Ascending aorta (tissue), 2 donors: ENCODE measurements at regions not wholly inside any gene's neighbourhood (a gene's known extent, or its start where the extent isn't known, plus 50 kb on each side); places are given as distances from the start of the nearest gene placed in this dataset.
A peak's percentile ranks its signal among the peaks of the same experiment; 100 is the strongest.

Experiments
- DNase-seq, 2 donors: peaks; one replicate each; pipeline ENCODE4 v3.0.0-alpha.2; 2019; ENCODE audit warnings: low spot score in 2 of 2
- H3K27ac ChIP-seq, 2 donors: fragments of 200-600 bp; sonication (generic); one replicate each; pipeline ENCODE4 v1.5.1; 2016 to 2017; ENCODE audit warnings: mild to moderate bottlenecking in 1 of 2
- H3K27me3 ChIP-seq: fragments of 200-600 bp; sonication (generic); one replicate; pipeline ENCODE4 v1.5.1; 2017
- H3K36me3 ChIP-seq, 2 donors: fragments of 200-600 bp; sonication (generic); one replicate each; pipeline ENCODE4 v1.5.1; 2016
- H3K4me1 ChIP-seq, 2 donors: fragments of 200-600 bp; sonication (generic); one replicate each; pipeline ENCODE4 v1.5.1; 2016 to 2017; ENCODE audit warnings: mild to moderate bottlenecking in 1 of 2
- H3K4me3 ChIP-seq, 2 donors: fragments of 200-600 bp; sonication (generic); one replicate each; pipeline ENCODE4 v1.5.1; 2016 to 2017; ENCODE audit warnings: mild to moderate bottlenecking in 1 of 2
- H3K9me3 ChIP-seq, 2 donors: fragments of 200-600 bp; sonication (generic); one replicate each; pipeline ENCODE4 v1.5.1; 2016
- CTCF ChIP-seq, 3 experiments: fragments of 200-600 bp in 2 of 3; fragments of 450-650 bp in 1 of 3; sonication (generic) in 2 of 3; IDR thresholded peaks; one replicate each; pipeline ENCODE4 v1.5.1; 2016 to 2019; ENCODE audit warnings: antibody characterized with exemption in 3 of 3, mild to moderate bottlenecking in 1 of 3, moderate library complexity in 1 of 3
- intact Hi-C: fragments of 100-400 bp; cut with DNase I; formaldehyde crosslinking; loops from one replicate; pipeline ENCODE4 v1.15.1; 2023

GRCh38 chr10:43962346-43963191 is 313.9 kb upstream of the ZNF32 start:
- Histone ChIP-seq H3K27me3 (no peaks in the 10 kb centered on the region), H3K36me3 (no peaks in the 10 kb centered on the region), H3K27ac (peak overlapping the region; percentile 27 to 75), H3K4me3 (no peak overlapping the region), H3K9me3 (no peaks in the 10 kb centered on the region), H3K4me1 (peaks cover 6 to 50% of the 10 kb centered on the region in 2 donors)
- DNase-seq = peak in 1 of 2 donors; percentile 58
- intact Hi-C loops = loop anchor here (5.0 to 10.0 kb wide), 2 partner anchors 55 to 98 kb away; no protein-coding TSS in a partner anchor
- TF ChIP-seq CTCF (IDR thresholded peaks at IDR 0.05) = no peak

GRCh38 chr10:43961523-43962345 is 313.1 kb upstream of the ZNF32 start:
- intact Hi-C loops = loop anchor here (5.0 to 10.0 kb wide), 2 partner anchors 56 to 97 kb away; no protein-coding TSS in a partner anchor
- DNase-seq = peak in 1 of 2 donors; percentile 65
- no peak for TF ChIP-seq CTCF (IDR thresholded peaks at IDR 0.05)
- no peaks in the 10 kb centered on the region for H3K9me3 ChIP-seq
- peak overlapping the region; percentile 29 to 75 for H3K27ac ChIP-seq
- H3K27me3 ChIP-seq = no peaks in the 10 kb centered on the region
- H3K4me1 ChIP-seq = peaks cover 6 to 50% of the 10 kb centered on the region in 2 donors
- no peaks in the 10 kb centered on the region for H3K36me3 ChIP-seq
- H3K4me3 ChIP-seq = no peak overlapping the region

- peak in 1 of 2 donors; percentile 61 for DNase-seq
- intact Hi-C loops = loop anchor here (5.0 to 10.0 kb wide), 2 partner anchors 56 to 96 kb away; no protein-coding TSS in a partner anchor
- H3K27me3 ChIP-seq = no peaks in the 10 kb centered on the region
- peaks cover 6 to 44% of the 10 kb centered on the region in 2 donors for H3K4me1 ChIP-seq
- no peak overlapping the region for H3K4me3 ChIP-seq
- H3K36me3 ChIP-seq = no peaks in the 10 kb centered on the region
- TF ChIP-seq CTCF (IDR thresholded peaks at IDR 0.05) = no peak
- no peaks in the 10 kb centered on the region for H3K9me3 ChIP-seq
- peak overlapping the region; percentile 29 to 75 for H3K27ac ChIP-seq
Observed at GRCh38 chr10:43960981-43961380, 312.3 kb upstream of the ZNF32 start.

- no peak for TF ChIP-seq CTCF (IDR thresholded peaks at IDR 0.05)
- peak in 1 of 2 donors; percentile 45 for DNase-seq
- peak overlapping the region; percentile 29 to 75 for H3K27ac ChIP-seq
- H3K9me3 ChIP-seq = no peaks in the 10 kb centered on the region
- H3K36me3 ChIP-seq = no peaks in the 10 kb centered on the region
- no peaks in the 10 kb centered on the region for H3K27me3 ChIP-seq
- H3K4me1 ChIP-seq = peaks cover 6 to 40% of the 10 kb centered on the region in 2 donors
- H3K4me3 ChIP-seq = no peak overlapping the region
- intact Hi-C loops = loop anchor here (5.0 to 10.0 kb wide), 2 partner anchors 57 to 96 kb away; no protein-coding TSS in a partner anchor
Observed at GRCh38 chr10:43960477-43960876, 311.8 kb upstream of the ZNF32 start.

- no peaks in the 10 kb centered on the region for H3K27me3 ChIP-seq
- H3K4me1 ChIP-seq = peaks cover 6 to 37% of the 10 kb centered on the region in 2 donors
- H3K9me3 ChIP-seq = no peaks in the 10 kb centered on the region
- peak overlapping the region in 1 of 2 donors; percentile 75 for H3K27ac ChIP-seq
- H3K4me3 ChIP-seq = no peak overlapping the region
- no peak for DNase-seq
- TF ChIP-seq CTCF (IDR thresholded peaks at IDR 0.05) = no peak
- intact Hi-C loops = loop anchor here (5.0 to 10.0 kb wide), 2 partner anchors 57 to 95 kb away; no protein-coding TSS in a partner anchor
- H3K36me3 ChIP-seq = no peaks in the 10 kb centered on the region
Observed at GRCh38 chr10:43960135-43960415, 311.4 kb upstream of the ZNF32 start.
